OCI-LY7 (cell line): ENCODE measurements at regions not wholly inside any gene's neighbourhood (a gene's known extent, or its start where the extent isn't known, plus 50 kb on each side); places are given as distances from the start of the nearest gene placed in this dataset.

Source experiments
- BruUV-seq: library from RNA; stranded (reverse); fragments of 400-500 nt; replicated peaks from 2 replicates; lab custom pipeline; 2021; lab: Mats Ljungman, UMichigan
- CTCF ChIA-PET: fragments of 300-600 bp; sonication (Branson Sonifier 250); formaldehyde crosslinking; loops from one replicate; lab custom pipeline; 2022; ENCODE audit warnings: antibody characterized with exemption; ENCODE audit not compliant: unreplicated experiment; lab: Charles Lee
- POLR2A ChIA-PET: fragments of 300-600 bp; sonication (Branson Sonifier 250); formaldehyde crosslinking; loops from one replicate; lab custom pipeline; 2022; ENCODE audit warnings: antibody characterized with exemption; lab: Charles Lee
- DNase-seq: peaks from one replicate; pipeline ENCODE4 v3.0.0-alpha.2; 2015; ENCODE audit warnings: low spot score
- H2AFZ ChIP-seq: fragments of 200-600 bp; sonication (generic), shearing (Covaris generic); 2 replicates; pipeline ENCODE4 v1.6.1; 2014; ENCODE audit warnings: mild to moderate bottlenecking, antibody characterized with exemption, low read length, moderate library complexity
- H3K27ac ChIP-seq: fragments of 200-600 bp; sonication (generic); 2 replicates; pipeline ENCODE4 v1.5.1; 2014; ENCODE audit warnings: mixed run types, low read depth, mild to moderate bottlenecking, moderate library complexity, low read length, inconsistent platforms; ENCODE audit not compliant: poor library complexity, severe bottlenecking
- H3K36me3 ChIP-seq: fragments of 200-600 bp; sonication (generic); 2 replicates; pipeline ENCODE4 v1.6.1; 2014; ENCODE audit warnings: mild to moderate bottlenecking, antibody characterized with exemption, low read length, moderate library complexity, mixed read lengths; ENCODE audit not compliant: insufficient read depth
- H3K4me1 ChIP-seq: fragments of 200-600 bp; sonication (generic); 2 replicates; pipeline ENCODE4 v1.5.1; 2014; ENCODE audit warnings: mild to moderate bottlenecking, low read length; ENCODE audit not compliant: insufficient read depth, poor library complexity, severe bottlenecking
- H3K4me2 ChIP-seq: fragments of 200-600 bp; sonication (generic); 2 replicates; pipeline ENCODE4 v1.6.1; 2014; ENCODE audit warnings: mild to moderate bottlenecking, low read length
- H3K4me3 ChIP-seq: fragments of 200-600 bp; sonication (generic); 2 replicates; pipeline ENCODE4 v1.5.1; 2014; ENCODE audit warnings: mild to moderate bottlenecking, low read depth, low read length; ENCODE audit not compliant: poor library complexity, severe bottlenecking
- H3K79me2 ChIP-seq: fragments of 200-600 bp; sonication (generic); 2 replicates; pipeline ENCODE4 v1.6.1; 2016; ENCODE audit warnings: low read depth, mild to moderate bottlenecking, low read length, moderate library complexity, mixed read lengths; ENCODE audit not compliant: insufficient read depth
- H3K9me2 ChIP-seq: fragments of 200-600 bp; sonication (generic); 2 replicates; pipeline ENCODE4 v1.6.1; 2016; ENCODE audit warnings: mild to moderate bottlenecking, low read length, mixed read lengths; ENCODE audit not compliant: insufficient read depth
- H3K9me3 ChIP-seq: fragments of 200-600 bp; sonication (generic); 2 replicates; pipeline ENCODE4 v1.6.1; 2014; ENCODE audit warnings: mild to moderate bottlenecking, mixed run types, low read length, mixed read lengths
- H4K20me1 ChIP-seq: fragments of 200-600 bp; sonication (generic); 2 replicates; pipeline ENCODE4 v1.6.1; 2014; ENCODE audit warnings: mild to moderate bottlenecking, antibody characterized with exemption, low read length, moderate library complexity, mixed read lengths; ENCODE audit not compliant: insufficient read depth
- CTCF ChIP-seq: fragments of 200-600 bp; sonication (generic); conservative IDR thresholded peaks from 2 replicates; pipeline ENCODE4 v1.5.1; 2014; ENCODE audit warnings: mild to moderate bottlenecking, antibody characterized with exemption, low read length, moderate library complexity, mixed read lengths
- EZH2phosphoT487 ChIP-seq: fragments of 200-600 bp; sonication (generic); IDR thresholded peaks from 2 replicates; pipeline ENCODE4 v1.6.1; 2018; ENCODE audit warnings: low read depth, borderline replicate concordance, mild to moderate bottlenecking, mixed run types, antibody characterized with exemption, low read length, moderate library complexity, mixed read lengths
- intact Hi-C: fragments of 100-400 bp; cut with micrococcal nuclease; formaldehyde crosslinking; loops from one replicate; pipeline ENCODE4 v1.10.0; 2022; ENCODE audit not compliant: unreplicated experiment

GRCh38 chr11:119829402-119829801 is 100.4 kb upstream of the NECTIN1 start:
- H3K36me3 ChIP-seq = no peaks in the 10 kb centered on the region
- no peak overlapping the region for H3K4me2 ChIP-seq
- no peaks in the 10 kb centered on the region for H3K79me2 ChIP-seq
- H3K4me1 ChIP-seq = no peaks in the 10 kb centered on the region
- no peak overlapping the region for H2AFZ ChIP-seq
- H4K20me1 ChIP-seq = no peaks in the 10 kb centered on the region
- H3K9me3 ChIP-seq = no peaks in the 10 kb centered on the region
- intact Hi-C loops = no loop called here
- no peak overlapping the region for H3K4me3 ChIP-seq
- DNase-seq = no peak
- CTCF ChIA-PET = no interaction called here
- H3K27ac ChIP-seq = no peak overlapping the region
- no peaks in the 10 kb centered on the region for H3K9me2 ChIP-seq
- BruUV-seq = no TSS peak
- TF ChIP-seq CTCF (no peak), EZH2phosphoT487 (no peak)
- POLR2A ChIA-PET = no interaction called here

DNA sequence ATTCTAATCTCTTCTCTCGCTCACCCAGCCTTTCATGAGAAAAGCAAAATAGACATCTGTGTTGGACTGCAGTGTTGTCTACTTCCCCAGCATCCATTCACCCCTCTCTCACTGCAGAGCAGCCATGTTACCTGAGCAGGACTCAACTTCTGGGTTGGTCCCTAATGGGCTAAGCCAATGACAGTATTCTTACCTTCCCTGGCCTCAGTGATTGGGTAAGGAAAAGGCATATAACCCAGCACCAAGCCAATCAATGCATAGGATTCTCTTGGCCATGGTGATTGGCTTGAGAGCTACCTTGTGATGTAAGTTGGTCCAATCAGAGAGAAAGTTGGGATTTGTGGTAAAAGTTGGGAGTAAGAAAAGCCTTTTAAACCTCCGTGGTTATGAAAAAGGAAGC is 99.8 kb upstream of the NECTIN1 start:
- Histone ChIP-seq H4K20me1 (no peaks in the 10 kb centered on the region), H3K4me1 (no peaks in the 10 kb centered on the region), H3K9me3 (no peaks in the 10 kb centered on the region), H3K36me3 (no peaks in the 10 kb centered on the region), H3K4me3 (no peak overlapping the region), H3K79me2 (no peaks in the 10 kb centered on the region), H3K4me2 (no peak overlapping the region), H2AFZ (no peak overlapping the region), H3K9me2 (no peaks in the 10 kb centered on the region), H3K27ac (no peak overlapping the region)
- no TSS peak for BruUV-seq
- POLR2A ChIA-PET = no interaction called here
- intact Hi-C loops = no loop called here
- no peak for TF ChIP-seq CTCF
- TF ChIP-seq EZH2phosphoT487 = no peak
- CTCF ChIA-PET = no interaction called here
- no peak for DNase-seq

DNA sequence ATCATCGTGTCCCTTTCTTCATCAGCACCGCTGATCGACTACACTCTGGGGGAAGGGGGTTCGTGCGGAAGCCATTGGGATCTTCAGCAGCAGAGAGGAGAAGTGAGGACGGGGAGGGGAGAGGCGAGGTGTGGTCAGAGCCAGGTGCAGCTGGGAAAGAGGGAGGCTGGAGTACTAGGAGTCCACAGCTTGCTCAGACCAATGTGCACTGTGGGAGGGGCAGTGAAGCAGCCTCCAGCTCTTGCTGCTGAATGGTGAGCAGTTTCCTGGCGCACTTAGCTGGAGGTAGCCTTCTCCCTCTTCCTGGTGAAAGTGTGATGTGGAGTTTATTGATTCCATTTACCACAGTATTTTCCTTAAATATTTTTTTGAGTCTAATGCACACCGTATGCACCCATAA is 99.0 kb upstream of the NECTIN1 start:
- POLR2A ChIA-PET = interaction anchor here (1.2 kb wide), 1 partner anchor 8 kb away, joined by 5 read pairs; no protein-coding TSS in a partner anchor
- no TSS peak for BruUV-seq
- no peak overlapping the region for H3K27ac ChIP-seq
- DNase-seq = no peak
- no peaks in the 10 kb centered on the region for H3K9me3 ChIP-seq
- H3K4me3 ChIP-seq = no peak overlapping the region
- H2AFZ ChIP-seq = no peak overlapping the region
- H3K4me1 ChIP-seq = no peaks in the 10 kb centered on the region
- no peak for TF ChIP-seq EZH2phosphoT487
- no peak for TF ChIP-seq CTCF
- intact Hi-C loops = no loop called here
- H3K4me2 ChIP-seq = no peak overlapping the region
- H4K20me1 ChIP-seq = no peaks in the 10 kb centered on the region
- CTCF ChIA-PET = no interaction called here
- no peaks in the 10 kb centered on the region for H3K9me2 ChIP-seq
- H3K36me3 ChIP-seq = no peaks in the 10 kb centered on the region
- no peaks in the 10 kb centered on the region for H3K79me2 ChIP-seq
